SK-N-SH (cell line): ENCODE measurements at regions not wholly inside any gene's neighbourhood (a gene's known extent, or its start where the extent isn't known, plus 50 kb on each side); places are given as distances from the start of the nearest gene placed in this dataset.

ENCODE experiments used
- CTCF ChIA-PET: fragments of 300-600, 350-600 bp; formaldehyde crosslinking; extraction: SDS; loops from one replicate; lab custom pipeline; 2021; lab: Yijun Ruan, JAX
- POLR2A ChIA-PET: fragments of 350-600 bp; sonication (Branson Sonifier 250); formaldehyde crosslinking; extraction: SDS; loops from one replicate; lab custom pipeline; 2020; ENCODE audit warnings: antibody characterized with exemption, inconsistent platforms; lab: Yijun Ruan, JAX
- DNase-seq: peaks from one replicate; pipeline ENCODE4 v3.0.0; 2012
- H2AFZ ChIP-seq: fragments of 200-600 bp; sonication (generic); 2 replicates; pipeline ENCODE4 v1.8.1; 2016; ENCODE audit warnings: antibody characterized with exemption, mild to moderate bottlenecking, low read depth
- H3F3A ChIP-seq: fragments of 200-600 bp; sonication (generic); replicated peaks from 2 replicates; pipeline ENCODE3; 2016; ENCODE audit warnings: antibody characterized with exemption, mild to moderate bottlenecking; ENCODE audit not compliant: insufficient read depth
- H3K27ac ChIP-seq, 2 experiments: fragments of 200-500 bp in 1 of 2; fragments of 200-600 bp in 1 of 2; sonication (Bioruptor generic) in 1 of 2; sonication (generic), shearing (Covaris generic) in 1 of 2; 2 replicates each; pipeline versions ENCODE4 v1.5.1 to v1.6.1; 2014 to 2016; ENCODE audit warnings: low read depth in 2 of 2, inconsistent platforms in 1 of 2, low read length in 1 of 2, mild to moderate bottlenecking in 1 of 2, mixed read lengths in 1 of 2
- H3K27me3 ChIP-seq: fragments of 200-600 bp; sonication (generic), shearing (Covaris generic); 2 replicates; pipeline ENCODE4 v1.6.1; 2016; ENCODE audit warnings: mixed run types; ENCODE audit not compliant: insufficient read depth
- H3K36me3 ChIP-seq, 2 experiments: fragments of 200-500 bp in 1 of 2; fragments of 200-600 bp in 1 of 2; sonication (Bioruptor generic) in 1 of 2; sonication (generic) in 1 of 2; replicated peaks in 1 of 2; 2 replicates each; pipeline versions ENCODE3 to v1.5.1; 2014 to 2016; ENCODE audit warnings: low read length in 1 of 2, mild to moderate bottlenecking in 1 of 2; ENCODE audit not compliant: insufficient read depth in 2 of 2, control insufficient read depth in 1 of 2
- H3K4me1 ChIP-seq, 2 experiments: fragments of 200-500 bp in 1 of 2; fragments of 200-600 bp in 1 of 2; sonication (Bioruptor generic) in 1 of 2; sonication (generic), shearing (Covaris generic) in 1 of 2; 2 replicates each; pipeline versions ENCODE4 v1.5.1 to v1.6.1; 2014 to 2016; ENCODE audit warnings: low read depth in 1 of 2, low read length in 1 of 2, mixed run types in 1 of 2; ENCODE audit not compliant: insufficient read depth in 2 of 2, control insufficient read depth in 1 of 2
- H3K4me2 ChIP-seq: fragments of 200-600 bp; sonication (generic), shearing (Covaris generic); 2 replicates; pipeline ENCODE4 v1.6.1; 2017; ENCODE audit warnings: mixed run types
- H3K4me3 ChIP-seq, 2 experiments: fragments of 200-500 bp in 1 of 2; fragments of 200-600 bp in 1 of 2; sonication (Bioruptor generic) in 1 of 2; sonication (generic), shearing (Covaris generic) in 1 of 2; 2 replicates each; pipeline versions ENCODE4 v1.5.1 to v1.8.1; 2014 to 2016; ENCODE audit warnings: low read depth in 2 of 2, inconsistent platforms in 1 of 2, low read length in 1 of 2, mild to moderate bottlenecking in 1 of 2, mixed read lengths in 1 of 2, moderate library complexity in 1 of 2
- H3K79me2 ChIP-seq: fragments of 200-600 bp; sonication (generic); 2 replicates; pipeline ENCODE4 v1.8.1; 2017; ENCODE audit warnings: mild to moderate bottlenecking; ENCODE audit not compliant: insufficient read depth
- H3K9ac ChIP-seq: fragments of 200-600 bp; sonication (generic); 2 replicates; pipeline ENCODE4 v1.6.1; 2017; ENCODE audit warnings: mixed run types
- H3K9me2 ChIP-seq: fragments of 200-600 bp; sonication (generic); 2 replicates; pipeline ENCODE4 v1.6.1; 2017; ENCODE audit warnings: mixed run types
- H3K9me3 ChIP-seq: fragments of 200-600 bp; sonication (generic); 2 replicates; pipeline ENCODE4 v1.6.1; 2017; ENCODE audit warnings: mixed run types, mild to moderate bottlenecking, moderate library complexity
- H4K20me1 ChIP-seq: fragments of 200-600 bp; sonication (generic); 2 replicates; pipeline ENCODE4 v1.6.1; 2017; ENCODE audit warnings: mild to moderate bottlenecking, mixed run types; ENCODE audit not compliant: insufficient read depth
- EP300 ChIP-seq, 2 experiments: IDR thresholded peaks; 2 replicates each; pipeline versions ENCODE4 v1.4.0 to v1.6.1; 2012; ENCODE audit warnings: borderline replicate concordance in 1 of 2, low read depth in 1 of 2, low read length in 1 of 2
- EZH2phosphoT487 ChIP-seq: fragments of 200-600 bp; sonication (generic); IDR thresholded peaks from 2 replicates; pipeline ENCODE4 v1.6.1; 2017; ENCODE audit warnings: low read depth, mixed run types, mild to moderate bottlenecking, antibody characterized with exemption, moderate library complexity, borderline replicate concordance
- FOSL2 ChIP-seq: IDR thresholded peaks from 2 replicates; pipeline ENCODE4 v1.4.0; 2012; ENCODE audit warnings: low read depth, mild to moderate bottlenecking, moderate library complexity, borderline replicate concordance
- FOXJ3 ChIP-seq: sonication (generic); formaldehyde crosslinking; IDR thresholded peaks from 2 replicates; pipeline ENCODE4 v1.5.1; 2020; ENCODE audit warnings: mild to moderate bottlenecking, missing genetic modification reagents
- FOXM1 ChIP-seq: IDR thresholded peaks from 2 replicates; pipeline ENCODE4 v1.4.0; 2012; ENCODE audit warnings: low read depth, mild to moderate bottlenecking
- IRF3 ChIP-seq: fragments of 150-350 bp; IDR thresholded peaks from 2 replicates; pipeline ENCODE4 v1.6.1; 2016; ENCODE audit warnings: mild to moderate bottlenecking, low read depth, low read length
- JUND ChIP-seq: IDR thresholded peaks from 2 replicates; pipeline ENCODE4 v1.4.0; 2012
- MEF2A ChIP-seq: IDR thresholded peaks from 2 replicates; pipeline ENCODE4 v1.4.0; 2012; ENCODE audit warnings: low read depth, borderline replicate concordance
- MXI1 ChIP-seq: IDR thresholded peaks from 2 replicates; pipeline ENCODE4 v1.6.1; 2012; ENCODE audit warnings: mild to moderate bottlenecking, low read depth, low read length, improper control_type of control experiment
- NRF1 ChIP-seq: IDR thresholded peaks from 2 replicates; pipeline ENCODE4 v1.6.1; 2012; ENCODE audit warnings: low read depth, mild to moderate bottlenecking, low read length
- POLR2AphosphoS5 ChIP-seq: IDR thresholded peaks from 2 replicates; pipeline ENCODE4 v1.6.1; 2012; ENCODE audit warnings: low read depth, low read length
- RAD21 ChIP-seq: IDR thresholded peaks from 2 replicates; pipeline ENCODE4 v1.6.1; 2012; ENCODE audit warnings: mild to moderate bottlenecking, low read length
- RCOR1 ChIP-seq: fragments of 150-350 bp; IDR thresholded peaks from 2 replicates; pipeline ENCODE4 v1.6.1; 2017; ENCODE audit warnings: antibody characterized with exemption, low read length
- RFX5 ChIP-seq: IDR thresholded peaks from 2 replicates; pipeline ENCODE4 v1.6.1; 2012; ENCODE audit warnings: mild to moderate bottlenecking, improper control_type of control experiment, low read length
- RXRA ChIP-seq: IDR thresholded peaks from 2 replicates; pipeline ENCODE4 v1.4.0; 2012; ENCODE audit warnings: low read depth, mild to moderate bottlenecking, borderline replicate concordance
- SIN3A ChIP-seq: IDR thresholded peaks from 2 replicates; pipeline ENCODE4 v1.6.1; 2012; ENCODE audit warnings: low read depth, mild to moderate bottlenecking, low read length, moderate library complexity, borderline replicate concordance
- WGBS: methylation state at CpG from one replicate; pipeline ENCODE4 v1.1.6; 2017; ENCODE audit warnings: low lambda C conversion rate; 5-methylcytosine and 5-hydroxymethylcytosine counted together
- TF ChIP-seq, protein P1 (sequence below): fragments of 200-600 bp; sonication (generic); IDR thresholded peaks from 2 replicates; pipeline ENCODE4 v1.6.1; 2017; ENCODE audit warnings: antibody characterized with exemption, mild to moderate bottlenecking, moderate library complexity
- TF ChIP-seq, protein P2 (sequence below): fragments of 150-350 bp; IDR thresholded peaks from 2 replicates; pipeline ENCODE4 v1.6.1; 2017; ENCODE audit warnings: antibody characterized with exemption, low read length, low read depth, borderline replicate concordance

DNA sequence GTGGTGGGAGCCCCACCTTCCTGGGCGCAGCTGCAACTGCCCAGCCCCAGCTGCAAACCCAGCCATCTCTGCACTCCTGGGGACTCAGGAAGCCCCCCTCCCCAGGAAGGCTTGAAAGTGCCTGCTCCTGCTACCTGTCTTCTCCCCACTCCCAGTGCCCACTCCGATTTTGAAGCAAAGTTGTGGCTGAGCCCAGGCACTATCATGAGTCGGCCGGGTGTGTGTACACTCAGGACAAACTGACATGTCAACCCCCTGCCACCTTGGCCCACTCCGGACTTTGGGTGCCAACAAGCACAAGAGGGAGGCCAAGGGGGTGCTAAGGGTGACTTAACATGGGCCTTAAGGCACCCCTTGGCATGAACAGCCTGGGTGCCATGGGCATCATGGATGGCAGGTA lies 325.5 kb upstream of the PTGER4 start:
- H3K9me3 ChIP-seq: no peaks in the 10 kb centered on the region
- H3K4me3 ChIP-seq: no peak overlapping the region
- no peak overlapping the region for H3K4me2 ChIP-seq
- H3K27me3 ChIP-seq: no peaks in the 10 kb centered on the region
- no peak overlapping the region for H2AFZ ChIP-seq
- H4K20me1 ChIP-seq: no peaks in the 10 kb centered on the region
- TF ChIP-seq SIN3A (no peak), IRF3 (no peak), FOXM1 (no peak), EZH2phosphoT487 (no peak), MXI1 (no peak), JUND (no peak), RXRA (no peak), RFX5 (no peak), RCOR1 (no peak), EP300 (IDR thresholded peaks at IDR 0.05; ENCODE audit: borderline replicate concordance in 1 of 2, low read depth in 1 of 2, low read length in 1 of 2) (no peak), POLR2AphosphoS5 (no peak), FOSL2 (no peak), NRF1 (no peak), MEF2A (no peak), RAD21 (no peak), FOXJ3 (no peak)
- TF ChIP-seq, protein P1, sequence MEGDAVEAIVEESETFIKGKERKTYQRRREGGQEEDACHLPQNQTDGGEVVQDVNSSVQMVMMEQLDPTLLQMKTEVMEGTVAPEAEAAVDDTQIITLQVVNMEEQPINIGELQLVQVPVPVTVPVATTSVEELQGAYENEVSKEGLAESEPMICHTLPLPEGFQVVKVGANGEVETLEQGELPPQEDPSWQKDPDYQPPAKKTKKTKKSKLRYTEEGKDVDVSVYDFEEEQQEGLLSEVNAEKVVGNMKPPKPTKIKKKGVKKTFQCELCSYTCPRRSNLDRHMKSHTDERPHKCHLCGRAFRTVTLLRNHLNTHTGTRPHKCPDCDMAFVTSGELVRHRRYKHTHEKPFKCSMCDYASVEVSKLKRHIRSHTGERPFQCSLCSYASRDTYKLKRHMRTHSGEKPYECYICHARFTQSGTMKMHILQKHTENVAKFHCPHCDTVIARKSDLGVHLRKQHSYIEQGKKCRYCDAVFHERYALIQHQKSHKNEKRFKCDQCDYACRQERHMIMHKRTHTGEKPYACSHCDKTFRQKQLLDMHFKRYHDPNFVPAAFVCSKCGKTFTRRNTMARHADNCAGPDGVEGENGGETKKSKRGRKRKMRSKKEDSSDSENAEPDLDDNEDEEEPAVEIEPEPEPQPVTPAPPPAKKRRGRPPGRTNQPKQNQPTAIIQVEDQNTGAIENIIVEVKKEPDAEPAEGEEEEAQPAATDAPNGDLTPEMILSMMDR: no peak
- TF ChIP-seq, protein P2, sequence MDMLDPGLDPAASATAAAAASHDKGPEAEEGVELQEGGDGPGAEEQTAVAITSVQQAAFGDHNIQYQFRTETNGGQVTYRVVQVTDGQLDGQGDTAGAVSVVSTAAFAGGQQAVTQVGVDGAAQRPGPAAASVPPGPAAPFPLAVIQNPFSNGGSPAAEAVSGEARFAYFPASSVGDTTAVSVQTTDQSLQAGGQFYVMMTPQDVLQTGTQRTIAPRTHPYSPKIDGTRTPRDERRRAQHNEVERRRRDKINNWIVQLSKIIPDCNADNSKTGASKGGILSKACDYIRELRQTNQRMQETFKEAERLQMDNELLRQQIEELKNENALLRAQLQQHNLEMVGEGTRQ: no peak
- H3K36me3 ChIP-seq: no peaks in the 10 kb centered on the region
- H3K9ac ChIP-seq: no peak overlapping the region
- ChIA-PET POLR2A (no interaction called here), CTCF (no interaction called here)
- no peaks in the 10 kb centered on the region for H3K79me2 ChIP-seq
- 0% methylated on average over 3 of the region's 5 CpGs for WGBS
- H3K9me2 ChIP-seq: no peaks in the 10 kb centered on the region
- DNase-seq: no peak
- no peaks in the 10 kb centered on the region for H3F3A ChIP-seq
- H3K27ac ChIP-seq: no peak overlapping the region
- no peaks in the 10 kb centered on the region for H3K4me1 ChIP-seq
